ENCODE measurements at regions not wholly inside any gene's neighbourhood (a gene's known extent, or its start where the extent isn't known, plus 50 kb on each side); places are given as distances from the start of the nearest gene placed in this dataset.

DNA sequence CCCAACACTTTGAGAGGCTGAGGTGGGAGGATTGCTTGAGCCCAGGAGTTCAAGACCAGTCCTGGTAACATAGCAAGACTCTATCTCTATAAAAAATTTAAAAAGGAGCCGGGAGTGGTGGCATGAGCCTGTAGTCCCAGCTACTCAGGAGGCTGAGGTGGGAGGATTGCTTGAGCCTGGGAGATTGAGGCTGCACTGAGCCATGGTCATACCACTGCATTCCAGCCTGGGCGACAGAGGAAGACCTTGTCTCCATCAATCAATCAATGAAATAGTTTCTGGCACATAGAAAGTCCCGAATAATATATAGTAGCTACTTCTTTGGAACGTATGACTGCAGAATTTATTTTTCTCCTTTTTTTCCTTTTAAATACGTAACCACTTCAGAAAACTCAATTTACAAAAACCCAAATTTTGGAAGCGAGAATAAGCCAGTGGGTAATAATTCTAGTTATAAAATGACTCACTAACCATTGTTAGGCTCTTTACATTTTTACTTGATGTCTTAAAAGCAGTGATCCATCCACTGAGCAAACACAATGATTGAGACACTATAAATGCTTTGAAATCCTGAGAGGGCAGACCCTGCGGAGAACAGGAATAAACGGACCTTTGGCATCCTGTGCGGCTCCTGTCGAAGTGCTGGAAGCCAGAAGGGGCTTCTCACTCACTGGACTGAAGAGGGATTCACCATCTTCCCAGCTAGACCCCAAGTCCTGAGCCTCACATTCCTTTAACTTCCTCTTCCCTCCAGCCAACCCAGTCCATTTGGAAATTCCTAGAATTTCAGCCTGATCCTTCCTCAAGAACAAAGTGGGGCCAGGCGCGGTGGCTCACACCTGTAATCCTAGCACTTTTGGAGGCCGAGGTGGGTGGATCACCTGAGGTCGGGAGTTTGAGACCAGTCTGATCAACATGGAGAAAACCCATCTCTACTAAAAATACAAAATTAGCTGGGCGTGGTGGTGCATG lies 68.4 kb upstream of the MFGE8 start:
- TF ChIP-seq, protein P1, sequence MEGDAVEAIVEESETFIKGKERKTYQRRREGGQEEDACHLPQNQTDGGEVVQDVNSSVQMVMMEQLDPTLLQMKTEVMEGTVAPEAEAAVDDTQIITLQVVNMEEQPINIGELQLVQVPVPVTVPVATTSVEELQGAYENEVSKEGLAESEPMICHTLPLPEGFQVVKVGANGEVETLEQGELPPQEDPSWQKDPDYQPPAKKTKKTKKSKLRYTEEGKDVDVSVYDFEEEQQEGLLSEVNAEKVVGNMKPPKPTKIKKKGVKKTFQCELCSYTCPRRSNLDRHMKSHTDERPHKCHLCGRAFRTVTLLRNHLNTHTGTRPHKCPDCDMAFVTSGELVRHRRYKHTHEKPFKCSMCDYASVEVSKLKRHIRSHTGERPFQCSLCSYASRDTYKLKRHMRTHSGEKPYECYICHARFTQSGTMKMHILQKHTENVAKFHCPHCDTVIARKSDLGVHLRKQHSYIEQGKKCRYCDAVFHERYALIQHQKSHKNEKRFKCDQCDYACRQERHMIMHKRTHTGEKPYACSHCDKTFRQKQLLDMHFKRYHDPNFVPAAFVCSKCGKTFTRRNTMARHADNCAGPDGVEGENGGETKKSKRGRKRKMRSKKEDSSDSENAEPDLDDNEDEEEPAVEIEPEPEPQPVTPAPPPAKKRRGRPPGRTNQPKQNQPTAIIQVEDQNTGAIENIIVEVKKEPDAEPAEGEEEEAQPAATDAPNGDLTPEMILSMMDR (IDR thresholded peaks at IDR 0.05; ENCODE audit: low read length, missing control alignments), result no peak
- DNase-seq (ENCODE audit: low read depth), result no peak
- no peak overlapping the region for H3K4me3 ChIP-seq (replicated peaks; ENCODE audit: low read depth, low read length)

DNA sequence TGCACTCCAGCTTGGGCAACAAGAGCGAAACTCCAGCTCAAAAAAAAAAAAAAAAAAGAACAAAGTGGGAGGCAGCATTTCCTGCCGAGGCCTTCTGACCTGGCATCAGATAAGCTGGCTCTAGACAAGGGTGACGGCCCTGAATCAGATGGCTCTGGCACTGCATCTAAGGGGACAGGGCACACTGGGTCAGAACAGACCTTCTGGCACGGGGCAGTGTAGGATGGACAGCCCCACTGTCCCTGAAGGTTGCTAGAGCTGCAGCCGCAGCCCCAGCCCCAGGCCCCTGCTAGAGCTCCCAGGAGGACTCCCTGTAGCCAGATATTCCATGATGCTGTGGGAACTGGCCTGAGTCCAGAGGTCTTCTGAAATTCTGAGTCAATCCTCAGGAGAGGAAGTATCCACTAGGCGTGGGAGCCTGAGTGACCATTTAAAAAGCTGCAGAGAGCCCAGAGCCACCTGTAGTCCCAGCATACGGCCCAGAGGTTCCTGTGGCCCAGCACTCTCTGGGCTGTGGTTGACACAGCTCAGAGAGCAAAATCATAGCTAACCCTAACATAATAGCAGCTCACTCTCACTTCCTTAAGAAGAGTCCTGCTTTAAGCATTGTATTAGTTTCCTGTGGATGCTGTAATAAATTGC lies 69.2 kb upstream of the MFGE8 start:
- no peak overlapping the region for H3K4me3 ChIP-seq (replicated peaks; ENCODE audit: low read depth, low read length)
- DNase-seq (ENCODE audit: low read depth), result peak; percentile 93
- TF ChIP-seq, protein P1 (IDR thresholded peaks at IDR 0.05; ENCODE audit: low read length, missing control alignments), result no peak

GRCh38 chr15:88982946-88983342 lies 69.8 kb upstream of the MFGE8 start:
- no peak for DNase-seq (ENCODE audit: low read depth)
- TF ChIP-seq, protein P1 (IDR thresholded peaks at IDR 0.05; ENCODE audit: low read length, missing control alignments), result no peak
- H3K4me3 ChIP-seq (replicated peaks; ENCODE audit: low read depth, low read length), result no peak overlapping the region

GRCh38 chr15:88983861-88984429 lies 70.8 kb upstream of the MFGE8 start:
- TF ChIP-seq, protein P1 (IDR thresholded peaks at IDR 0.05; ENCODE audit: low read length, missing control alignments), result no peak
- no peak for DNase-seq (ENCODE audit: low read depth)
- H3K4me3 ChIP-seq (replicated peaks; ENCODE audit: low read depth, low read length), result no peak overlapping the region

DNA sequence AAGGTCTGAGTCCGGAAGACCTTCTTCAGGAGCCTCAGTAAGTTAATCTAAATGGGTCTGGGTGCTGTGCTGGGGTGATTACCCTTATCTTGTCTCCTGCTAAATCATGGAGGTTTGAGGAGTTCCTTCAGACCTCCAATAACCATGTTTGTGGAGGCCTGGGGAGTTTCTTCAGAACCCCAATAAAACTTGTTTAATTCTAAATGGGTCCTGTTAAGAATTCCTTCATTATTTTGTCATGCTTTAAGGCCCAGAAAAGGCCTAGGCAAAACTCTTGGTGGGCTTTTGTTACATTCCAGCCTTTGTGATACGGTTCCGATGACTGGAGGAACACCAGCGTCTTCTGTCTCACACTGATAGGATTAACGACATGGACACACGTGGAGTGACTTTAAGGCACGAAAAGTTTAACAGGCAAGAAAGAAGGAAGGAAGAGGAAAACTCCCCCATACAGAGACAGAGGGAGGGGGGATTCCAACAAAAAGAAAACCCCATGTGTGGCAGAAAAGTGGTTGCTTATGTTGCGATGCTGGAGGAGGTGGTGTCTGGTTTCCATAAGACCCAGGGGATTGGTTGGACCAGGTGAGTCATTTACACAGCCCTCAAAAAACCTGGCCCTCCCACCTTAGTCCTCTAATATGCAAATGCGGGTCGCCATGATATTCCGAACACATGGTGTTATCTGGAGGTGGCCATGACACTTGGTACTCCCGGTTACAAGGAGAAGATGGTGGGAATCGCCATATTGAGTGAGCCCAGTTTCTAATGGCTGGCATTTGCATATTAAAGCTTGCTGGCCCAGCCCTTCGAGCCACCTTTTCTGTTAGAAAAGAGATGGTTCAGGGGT lies 72.6 kb upstream of the MFGE8 start:
- TF ChIP-seq, protein P1 (IDR thresholded peaks at IDR 0.05; ENCODE audit: low read length, missing control alignments), result no peak
- no peak overlapping the region for H3K4me3 ChIP-seq (replicated peaks; ENCODE audit: low read depth, low read length)
- DNase-seq (ENCODE audit: low read depth), result no peak

DNA sequence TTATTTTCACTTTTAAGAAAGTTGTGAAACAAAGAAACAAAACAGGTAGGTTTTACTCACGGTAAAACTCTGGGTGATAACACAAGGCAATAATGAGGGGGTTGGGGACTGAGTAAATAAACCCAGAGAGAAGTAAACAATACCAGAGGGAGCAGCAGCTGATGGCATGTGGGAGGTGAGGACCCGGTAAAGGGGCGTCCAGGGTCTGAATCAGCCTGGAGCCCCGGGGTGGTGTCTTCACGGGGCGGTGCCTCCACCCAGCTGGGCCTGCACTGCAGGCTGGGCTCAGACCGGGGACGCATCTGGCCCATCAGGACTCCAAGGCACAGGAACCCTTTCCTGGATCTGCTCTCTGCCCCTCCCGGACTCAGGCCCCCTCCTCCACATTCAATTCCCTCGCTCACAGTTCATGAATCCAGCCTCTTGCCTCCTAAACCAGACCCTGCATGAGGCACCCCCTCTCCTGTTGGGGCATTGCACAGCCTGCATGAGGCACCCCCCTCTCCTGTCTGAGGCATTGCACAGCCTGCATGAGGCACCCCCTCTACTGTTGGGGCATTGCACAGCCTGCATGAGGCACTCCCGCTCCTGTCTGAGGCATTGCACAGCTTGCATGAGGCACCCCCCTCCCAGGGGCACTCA lies 73.9 kb upstream of the MFGE8 start:
- DNase-seq (ENCODE audit: low read depth), result no peak
- TF ChIP-seq, protein P1 (IDR thresholded peaks at IDR 0.05; ENCODE audit: low read length, missing control alignments), result no peak
- no peak overlapping the region for H3K4me3 ChIP-seq (replicated peaks; ENCODE audit: low read depth, low read length)

Data from fibroblast of pulmonary artery (primary cell).